ENCODE measurements at regions not wholly inside any gene's neighbourhood (a gene's known extent, or its start where the extent isn't known, plus 50 kb on each side); places are given as distances from the start of the nearest gene placed in this dataset.

DNA sequence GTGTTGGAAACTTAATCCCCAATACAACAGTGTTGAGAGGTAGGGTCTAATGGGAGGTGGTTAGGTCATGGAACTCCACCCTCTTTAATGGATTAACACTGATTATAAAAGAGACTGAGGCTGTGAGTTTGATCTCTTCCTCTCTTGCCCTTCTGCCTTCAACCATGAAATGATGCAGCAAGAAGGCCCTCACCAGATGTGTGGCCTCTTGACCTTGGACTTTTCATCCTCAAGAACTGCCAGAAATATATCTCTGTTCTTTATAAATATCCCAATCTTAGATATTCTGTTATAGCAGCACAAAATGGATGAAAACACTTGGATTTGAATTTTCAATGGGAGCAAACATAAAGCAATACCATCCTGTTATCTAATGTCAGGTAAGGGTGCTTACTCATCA, 67.6 kb downstream of the NMUR2 start:
- ATAC-seq (no peak), DNase-seq (no peak)
- intact Hi-C loops (cut with DNase I, micrococcal nuclease) = no loop called here

GRCh38 chr5:152335461-152335860, 69.6 kb downstream of the NMUR2 start:
- intact Hi-C loops (cut with DNase I, micrococcal nuclease) = no loop called here
- ATAC-seq (no peak), DNase-seq (no peak)

DNA sequence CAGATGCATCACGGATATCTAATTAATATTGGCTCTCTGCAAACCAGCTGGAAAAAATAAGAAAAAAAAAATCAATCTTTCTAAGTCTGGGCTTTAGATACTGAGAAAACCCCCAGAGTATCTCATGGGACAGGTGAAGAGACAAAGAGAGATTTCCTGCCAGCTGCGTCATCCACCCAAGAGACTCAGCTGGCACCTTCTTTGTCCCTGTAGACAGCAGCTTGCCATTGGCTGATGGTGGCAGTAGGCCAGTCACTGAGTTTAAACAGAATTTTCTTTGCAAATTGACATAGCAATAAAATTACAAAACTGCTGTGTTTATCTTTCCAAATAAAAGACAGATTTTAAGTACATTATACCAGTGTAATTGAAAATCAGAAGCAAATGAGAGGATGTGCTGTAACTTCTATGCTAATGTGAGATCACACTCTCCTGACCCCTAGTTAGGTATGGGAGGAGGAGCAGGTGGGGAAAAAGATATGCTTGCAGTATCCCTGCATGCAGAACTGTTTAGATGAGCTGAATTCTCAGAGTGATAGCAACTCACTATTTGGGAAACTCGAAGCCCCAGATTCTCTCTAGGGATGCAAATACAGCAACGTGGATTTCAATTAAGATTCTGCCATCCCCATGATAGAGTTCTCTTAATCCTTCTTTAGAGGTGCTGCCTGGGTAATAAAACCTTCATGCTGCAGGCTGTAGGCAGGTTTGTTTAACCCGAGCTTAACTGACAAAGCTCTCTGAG, 72.2 kb downstream of the NMUR2 start:
- no peak for ATAC-seq
- intact Hi-C loops (cut with DNase I, micrococcal nuclease) = no loop called here
- DNase-seq = no peak

- intact Hi-C loops (cut with DNase I, micrococcal nuclease) = no loop called here
- DNase-seq = no peak
- ATAC-seq = no peak
These were observed 73.4 kb downstream of the NMUR2 start for GRCh38 chr5:152331718-152332117.

- intact Hi-C loops (cut with DNase I, micrococcal nuclease) = no loop called here
- DNase-seq (no peak), ATAC-seq (no peak)
These were observed 74.1 kb downstream of the NMUR2 start for GRCh38 chr5:152331006-152331405.

DNA sequence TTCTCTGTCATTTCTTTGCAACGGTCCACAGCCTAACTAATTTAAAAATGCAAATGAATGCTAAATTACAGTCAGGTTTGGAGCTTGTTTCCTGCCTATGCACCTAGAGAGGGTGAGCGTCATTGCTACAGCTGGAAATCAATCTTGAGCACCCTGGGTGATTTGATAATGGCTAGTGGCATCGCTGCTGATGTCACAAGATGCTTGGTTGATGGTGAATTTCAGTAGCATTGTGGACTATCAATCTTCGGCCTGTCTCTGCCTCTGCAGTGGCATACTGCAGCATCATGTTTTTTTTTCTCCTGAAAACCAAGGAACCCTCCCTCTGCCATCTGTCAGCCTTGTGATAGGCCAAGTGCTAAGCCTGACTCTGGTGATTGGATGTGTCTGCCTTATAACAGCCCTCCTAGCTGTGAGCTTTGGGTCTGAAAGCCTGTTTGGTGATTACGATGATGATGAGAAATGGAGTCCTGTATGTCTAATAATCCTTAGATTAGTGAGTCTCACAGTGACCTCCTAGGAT, 75.3 kb downstream of the NMUR2 start:
- ATAC-seq (no peak), DNase-seq (no peak)
- intact Hi-C loops (cut with DNase I, micrococcal nuclease) = no loop called here

DNA sequence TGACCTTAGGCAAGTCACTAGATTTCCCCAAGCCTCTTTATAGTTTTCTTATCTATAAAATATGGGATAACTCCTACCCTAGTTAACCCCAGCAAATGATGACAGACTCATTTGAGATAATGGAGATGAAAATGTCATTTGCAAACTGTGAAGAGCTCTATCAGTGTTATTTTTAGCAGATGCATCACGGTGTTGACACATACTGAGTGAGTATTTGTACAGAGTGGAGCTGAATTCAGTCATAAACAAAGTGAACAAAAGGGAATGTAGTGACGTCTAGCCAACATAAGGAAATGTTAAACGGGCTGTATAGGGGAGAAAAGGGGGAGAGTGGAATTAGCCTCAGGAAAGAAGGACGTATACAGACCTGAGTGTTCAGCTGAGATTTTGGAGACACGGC, 75.9 kb downstream of the NMUR2 start:
- DNase-seq = no peak
- ATAC-seq = no peak
- intact Hi-C loops (cut with DNase I, micrococcal nuclease) = no loop called here

GRCh38 chr5:152315942-152316341, 89.1 kb downstream of the NMUR2 start:
- intact Hi-C loops (cut with DNase I, micrococcal nuclease) = no loop called here
- ATAC-seq (no peak), DNase-seq (no peak)

GRCh38 chr5:152314196-152314829, 90.8 kb downstream of the NMUR2 start:
- ATAC-seq = no peak
- DNase-seq = no peak
- intact Hi-C loops (cut with DNase I, micrococcal nuclease) = no loop called here

- no peak for DNase-seq
- intact Hi-C loops (cut with DNase I, micrococcal nuclease) = no loop called here
- ATAC-seq = no peak
These were observed 95.1 kb downstream of the NMUR2 start for GRCh38 chr5:152309926-152310450.

- ATAC-seq (no peak), DNase-seq (no peak)
- intact Hi-C loops (cut with DNase I, micrococcal nuclease) = no loop called here
These were observed 98.7 kb downstream of the NMUR2 start for GRCh38 chr5:152306386-152306785.

GRCh38 chr5:152305525-152305924, 99.6 kb downstream of the NMUR2 start:
- DNase-seq (no peak), ATAC-seq (no peak)
- intact Hi-C loops (cut with DNase I, micrococcal nuclease) = no loop called here

- DNase-seq (no peak), ATAC-seq (no peak)
- intact Hi-C loops (cut with DNase I, micrococcal nuclease) = no loop called here
These were observed 101.2 kb downstream of the NMUR2 start for GRCh38 chr5:152303841-152304240.

GRCh38 chr5:152297866-152298265, 107.2 kb downstream of the NMUR2 start:
- ATAC-seq (no peak), DNase-seq (no peak)
- intact Hi-C loops (cut with DNase I, micrococcal nuclease) = no loop called here

GRCh38 chr5:152293189-152293588, 111.9 kb downstream of the NMUR2 start:
- ATAC-seq (no peak), DNase-seq (no peak)
- intact Hi-C loops (cut with DNase I, micrococcal nuclease) = no loop called here

- intact Hi-C loops (cut with DNase I, micrococcal nuclease) = no loop called here
- ATAC-seq (no peak), DNase-seq (no peak)
These were observed 114.9 kb downstream of the NMUR2 start for GRCh38 chr5:152290181-152290580.

- intact Hi-C loops (cut with DNase I, micrococcal nuclease) = no loop called here
- no peak for ATAC-seq
These were observed 116.0 kb downstream of the NMUR2 start for GRCh38 chr5:152288917-152289595.

GRCh38 chr5:152288499-152288898, 116.6 kb downstream of the NMUR2 start:
- ATAC-seq (no peak), DNase-seq (no peak)
- intact Hi-C loops (cut with DNase I, micrococcal nuclease) = no loop called here

More at GRCh38 chr5:152288917-152289595, 116.0 kb downstream of the NMUR2 start:
- DNase-seq = no peak

DNA sequence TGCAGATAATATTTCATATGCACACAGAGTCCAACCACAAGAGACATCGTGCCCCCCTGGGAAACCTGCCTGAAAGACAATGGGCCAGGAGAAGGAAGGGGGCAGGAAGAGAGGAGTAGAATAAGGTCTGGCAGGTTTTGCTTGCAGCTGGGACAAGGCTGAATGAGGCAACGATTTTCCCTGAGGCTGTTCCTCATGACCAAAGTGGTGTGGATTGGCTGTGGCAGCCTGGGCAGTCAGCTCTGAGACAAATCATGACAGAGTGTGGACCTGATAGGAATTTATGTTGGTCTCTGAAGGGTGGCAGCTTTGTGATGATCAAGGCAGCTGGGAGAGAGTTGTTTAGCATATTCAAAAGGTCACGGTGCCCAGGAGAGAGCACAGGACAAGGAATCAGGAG, 119.3 kb downstream of the NMUR2 start:
- intact Hi-C loops (cut with DNase I, micrococcal nuclease) = no loop called here
- no peak for ATAC-seq
- no peak for DNase-seq

DNA sequence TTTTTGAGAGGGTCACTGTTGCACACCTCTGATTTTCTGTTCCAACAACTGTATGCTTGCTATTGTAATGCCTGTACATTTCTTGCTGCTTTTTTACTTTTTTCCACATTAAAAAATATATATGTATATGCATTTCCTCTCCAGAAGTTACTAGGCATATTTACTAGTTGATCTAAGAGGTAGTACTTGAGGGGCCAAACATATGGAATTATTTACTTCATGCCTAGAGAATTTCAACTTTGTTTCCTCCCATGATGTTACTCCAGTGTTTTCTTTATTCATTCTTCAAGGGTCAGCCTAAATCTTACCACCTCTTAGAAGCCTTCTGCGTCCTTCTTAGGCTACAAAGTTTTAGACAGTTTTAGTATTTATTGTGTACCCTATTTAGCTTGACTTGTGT, 122.7 kb downstream of the NMUR2 start:
- DNase-seq (no peak), ATAC-seq (no peak)
- intact Hi-C loops (cut with DNase I, micrococcal nuclease) = no loop called here
